ENCODE measurements at regions not wholly inside any gene's neighbourhood (a gene's known extent, or its start where the extent isn't known, plus 50 kb on each side); places are given as distances from the start of the nearest gene placed in this dataset.

DNA sequence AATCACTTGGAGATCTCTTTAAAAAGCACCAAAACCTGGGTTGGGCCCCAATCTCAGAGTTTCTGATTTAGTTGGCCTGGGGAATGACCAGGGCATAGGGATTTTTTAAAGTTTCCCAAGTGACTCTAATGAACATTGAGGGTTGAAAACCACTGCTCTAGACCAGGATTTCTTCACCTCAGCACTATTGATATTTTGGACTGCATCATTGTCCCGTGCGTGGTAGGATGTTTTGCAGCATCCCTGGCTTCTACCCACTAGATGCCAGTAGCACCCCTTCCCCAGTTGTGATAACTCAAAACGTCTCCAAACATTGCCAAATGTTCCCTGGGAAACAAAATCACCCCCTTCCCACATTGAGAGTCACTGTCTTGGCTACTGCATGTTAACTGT, 61.8 kb downstream of the ATXN3L start:
- no peak for TF ChIP-seq NR1H2 (CRISPR knock-in tag; IDR thresholded peaks at IDR 0.05)
- no peak for TF ChIP-seq MYBL2 (CRISPR knock-in tag; IDR thresholded peaks at IDR 0.05)
- no peak for TF ChIP-seq ATF1 (CRISPR knock-in tag; IDR thresholded peaks at IDR 0.05)
- TF ChIP-seq, protein P1, sequence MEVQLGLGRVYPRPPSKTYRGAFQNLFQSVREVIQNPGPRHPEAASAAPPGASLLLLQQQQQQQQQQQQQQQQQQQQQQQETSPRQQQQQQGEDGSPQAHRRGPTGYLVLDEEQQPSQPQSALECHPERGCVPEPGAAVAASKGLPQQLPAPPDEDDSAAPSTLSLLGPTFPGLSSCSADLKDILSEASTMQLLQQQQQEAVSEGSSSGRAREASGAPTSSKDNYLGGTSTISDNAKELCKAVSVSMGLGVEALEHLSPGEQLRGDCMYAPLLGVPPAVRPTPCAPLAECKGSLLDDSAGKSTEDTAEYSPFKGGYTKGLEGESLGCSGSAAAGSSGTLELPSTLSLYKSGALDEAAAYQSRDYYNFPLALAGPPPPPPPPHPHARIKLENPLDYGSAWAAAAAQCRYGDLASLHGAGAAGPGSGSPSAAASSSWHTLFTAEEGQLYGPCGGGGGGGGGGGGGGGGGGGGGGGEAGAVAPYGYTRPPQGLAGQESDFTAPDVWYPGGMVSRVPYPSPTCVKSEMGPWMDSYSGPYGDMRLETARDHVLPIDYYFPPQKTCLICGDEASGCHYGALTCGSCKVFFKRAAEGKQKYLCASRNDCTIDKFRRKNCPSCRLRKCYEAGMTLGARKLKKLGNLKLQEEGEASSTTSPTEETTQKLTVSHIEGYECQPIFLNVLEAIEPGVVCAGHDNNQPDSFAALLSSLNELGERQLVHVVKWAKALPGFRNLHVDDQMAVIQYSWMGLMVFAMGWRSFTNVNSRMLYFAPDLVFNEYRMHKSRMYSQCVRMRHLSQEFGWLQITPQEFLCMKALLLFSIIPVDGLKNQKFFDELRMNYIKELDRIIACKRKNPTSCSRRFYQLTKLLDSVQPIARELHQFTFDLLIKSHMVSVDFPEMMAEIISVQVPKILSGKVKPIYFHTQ (CRISPR knock-in tag; IDR thresholded peaks at IDR 0.05) = no peak
- TF ChIP-seq, protein P2, sequence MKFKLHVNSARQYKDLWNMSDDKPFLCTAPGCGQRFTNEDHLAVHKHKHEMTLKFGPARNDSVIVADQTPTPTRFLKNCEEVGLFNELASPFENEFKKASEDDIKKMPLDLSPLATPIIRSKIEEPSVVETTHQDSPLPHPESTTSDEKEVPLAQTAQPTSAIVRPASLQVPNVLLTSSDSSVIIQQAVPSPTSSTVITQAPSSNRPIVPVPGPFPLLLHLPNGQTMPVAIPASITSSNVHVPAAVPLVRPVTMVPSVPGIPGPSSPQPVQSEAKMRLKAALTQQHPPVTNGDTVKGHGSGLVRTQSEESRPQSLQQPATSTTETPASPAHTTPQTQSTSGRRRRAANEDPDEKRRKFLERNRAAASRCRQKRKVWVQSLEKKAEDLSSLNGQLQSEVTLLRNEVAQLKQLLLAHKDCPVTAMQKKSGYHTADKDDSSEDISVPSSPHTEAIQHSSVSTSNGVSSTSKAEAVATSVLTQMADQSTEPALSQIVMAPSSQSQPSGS (CRISPR knock-in tag; IDR thresholded peaks at IDR 0.05; ENCODE audit: borderline replicate concordance, low read depth) = no peak
- no peak for TF ChIP-seq ERG (CRISPR knock-in tag; IDR thresholded peaks at IDR 0.05)
- no peak for TF ChIP-seq ZNF416 (CRISPR knock-in tag; IDR thresholded peaks at IDR 0.05)
- TF ChIP-seq SP1 (CRISPR knock-in tag; conservative IDR thresholded peaks at IDR 0.05) = no peak
- TF ChIP-seq, protein P3, sequence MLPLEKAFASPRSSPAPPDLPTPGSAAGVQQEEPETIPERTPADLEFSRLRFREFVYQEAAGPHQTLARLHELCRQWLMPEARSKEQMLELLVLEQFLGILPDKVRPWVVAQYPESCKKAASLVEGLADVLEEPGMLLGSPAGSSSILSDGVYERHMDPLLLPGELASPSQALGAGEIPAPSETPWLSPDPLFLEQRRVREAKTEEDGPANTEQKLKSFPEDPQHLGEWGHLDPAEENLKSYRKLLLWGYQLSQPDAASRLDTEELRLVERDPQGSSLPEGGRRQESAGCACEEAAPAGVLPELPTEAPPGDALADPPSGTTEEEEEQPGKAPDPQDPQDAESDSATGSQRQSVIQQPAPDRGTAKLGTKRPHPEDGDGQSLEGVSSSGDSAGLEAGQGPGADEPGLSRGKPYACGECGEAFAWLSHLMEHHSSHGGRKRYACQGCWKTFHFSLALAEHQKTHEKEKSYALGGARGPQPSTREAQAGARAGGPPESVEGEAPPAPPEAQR (CRISPR knock-in tag; IDR thresholded peaks at IDR 0.05) = no peak
- no peak for TF ChIP-seq ZNF281 (CRISPR knock-in tag; IDR thresholded peaks at IDR 0.05)
- no peak for TF ChIP-seq RELA (CRISPR knock-in tag; IDR thresholded peaks at IDR 0.05; ENCODE audit: borderline replicate concordance)
- TF ChIP-seq, protein P4, sequence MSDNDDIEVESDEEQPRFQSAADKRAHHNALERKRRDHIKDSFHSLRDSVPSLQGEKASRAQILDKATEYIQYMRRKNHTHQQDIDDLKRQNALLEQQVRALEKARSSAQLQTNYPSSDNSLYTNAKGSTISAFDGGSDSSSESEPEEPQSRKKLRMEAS (CRISPR knock-in tag; IDR thresholded peaks at IDR 0.05) = no peak
- no peak for TF ChIP-seq TCF7 (CRISPR knock-in tag; IDR thresholded peaks at IDR 0.05; ENCODE audit: low read depth)
- no peak for TF ChIP-seq CDX4 (CRISPR knock-in tag; IDR thresholded peaks at IDR 0.05; ENCODE audit: borderline replicate concordance)
- TF ChIP-seq, protein P5, sequence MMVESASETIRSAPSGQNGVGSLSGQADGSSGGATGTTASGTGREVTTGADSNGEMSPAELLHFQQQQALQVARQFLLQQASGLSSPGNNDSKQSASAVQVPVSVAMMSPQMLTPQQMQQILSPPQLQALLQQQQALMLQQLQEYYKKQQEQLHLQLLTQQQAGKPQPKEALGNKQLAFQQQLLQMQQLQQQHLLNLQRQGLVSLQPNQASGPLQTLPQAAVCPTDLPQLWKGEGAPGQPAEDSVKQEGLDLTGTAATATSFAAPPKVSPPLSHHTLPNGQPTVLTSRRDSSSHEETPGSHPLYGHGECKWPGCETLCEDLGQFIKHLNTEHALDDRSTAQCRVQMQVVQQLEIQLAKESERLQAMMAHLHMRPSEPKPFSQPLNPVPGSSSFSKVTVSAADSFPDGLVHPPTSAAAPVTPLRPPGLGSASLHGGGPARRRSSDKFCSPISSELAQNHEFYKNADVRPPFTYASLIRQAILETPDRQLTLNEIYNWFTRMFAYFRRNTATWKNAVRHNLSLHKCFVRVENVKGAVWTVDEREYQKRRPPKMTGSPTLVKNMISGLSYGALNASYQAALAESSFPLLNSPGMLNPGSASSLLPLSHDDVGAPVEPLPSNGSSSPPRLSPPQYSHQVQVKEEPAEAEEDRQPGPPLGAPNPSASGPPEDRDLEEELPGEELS (CRISPR knock-in tag; IDR thresholded peaks at IDR 0.05) = no peak
- no peak for TF ChIP-seq SOX15 (CRISPR knock-in tag; IDR thresholded peaks at IDR 0.05)
- no peak for TF ChIP-seq RORB (CRISPR knock-in tag; IDR thresholded peaks at IDR 0.05)
- no peak for TF ChIP-seq ZNF138 (CRISPR knock-in tag; conservative IDR thresholded peaks at IDR 0.05)
- TF ChIP-seq, protein P6, sequence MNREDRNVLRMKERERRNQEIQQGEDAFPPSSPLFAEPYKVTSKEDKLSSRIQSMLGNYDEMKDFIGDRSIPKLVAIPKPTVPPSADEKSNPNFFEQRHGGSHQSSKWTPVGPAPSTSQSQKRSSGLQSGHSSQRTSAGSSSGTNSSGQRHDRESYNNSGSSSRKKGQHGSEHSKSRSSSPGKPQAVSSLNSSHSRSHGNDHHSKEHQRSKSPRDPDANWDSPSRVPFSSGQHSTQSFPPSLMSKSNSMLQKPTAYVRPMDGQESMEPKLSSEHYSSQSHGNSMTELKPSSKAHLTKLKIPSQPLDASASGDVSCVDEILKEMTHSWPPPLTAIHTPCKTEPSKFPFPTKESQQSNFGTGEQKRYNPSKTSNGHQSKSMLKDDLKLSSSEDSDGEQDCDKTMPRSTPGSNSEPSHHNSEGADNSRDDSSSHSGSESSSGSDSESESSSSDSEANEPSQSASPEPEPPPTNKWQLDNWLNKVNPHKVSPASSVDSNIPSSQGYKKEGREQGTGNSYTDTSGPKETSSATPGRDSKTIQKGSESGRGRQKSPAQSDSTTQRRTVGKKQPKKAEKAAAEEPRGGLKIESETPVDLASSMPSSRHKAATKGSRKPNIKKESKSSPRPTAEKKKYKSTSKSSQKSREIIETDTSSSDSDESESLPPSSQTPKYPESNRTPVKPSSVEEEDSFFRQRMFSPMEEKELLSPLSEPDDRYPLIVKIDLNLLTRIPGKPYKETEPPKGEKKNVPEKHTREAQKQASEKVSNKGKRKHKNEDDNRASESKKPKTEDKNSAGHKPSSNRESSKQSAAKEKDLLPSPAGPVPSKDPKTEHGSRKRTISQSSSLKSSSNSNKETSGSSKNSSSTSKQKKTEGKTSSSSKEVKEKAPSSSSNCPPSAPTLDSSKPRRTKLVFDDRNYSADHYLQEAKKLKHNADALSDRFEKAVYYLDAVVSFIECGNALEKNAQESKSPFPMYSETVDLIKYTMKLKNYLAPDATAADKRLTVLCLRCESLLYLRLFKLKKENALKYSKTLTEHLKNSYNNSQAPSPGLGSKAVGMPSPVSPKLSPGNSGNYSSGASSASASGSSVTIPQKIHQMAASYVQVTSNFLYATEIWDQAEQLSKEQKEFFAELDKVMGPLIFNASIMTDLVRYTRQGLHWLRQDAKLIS (CRISPR knock-in tag; IDR thresholded peaks at IDR 0.05; ENCODE audit: borderline replicate concordance) = no peak
- Mint-ChIP-seq H3K36me3 (no peaks in the 10 kb centered on the region; the same call in 1 of the 2 replicates), H3K27me3 (ENCODE audit: low read depth) (peaks cover 2% of the 10 kb centered on the region; the same call in 1 of the 2 replicates), H3K27ac (no peak overlapping the region), H3K9me3 (peaks cover 9% of the 10 kb centered on the region), H3K4me3 (no peak overlapping the region), H3K4me1 (no peaks in the 10 kb centered on the region)
- ChIA-PET POLR2A (no interaction called here), CTCF (no interaction called here)
- DNase-seq (ENCODE audit: low spot score) = no peak
- ATAC-seq = no peak

All from WTC11 (cell line).